WTC11 (cell line): ENCODE measurements at regions not wholly inside any gene's neighbourhood (a gene's known extent, or its start where the extent isn't known, plus 50 kb on each side); places are given as distances from the start of the nearest gene placed in this dataset.

ENCODE experiments used
- ATAC-seq: fragments of 200-7000 bp; cut with Tn5 transposase; 2 replicates; pipeline ENCODE4 v1.10.0; 2021; ENCODE audit warnings: mild to moderate bottlenecking, moderate library complexity
- CTCF ChIA-PET: fragments of 300-600 bp; sonication (Branson Sonifier 250); formaldehyde crosslinking; loops from one replicate; lab custom pipeline; 2021; ENCODE audit warnings: antibody characterized with exemption; lab: Charles Lee
- POLR2A ChIA-PET: fragments of 350-600 bp; sonication (Branson Sonifier 250); formaldehyde crosslinking; loops from one replicate; lab custom pipeline; 2021; ENCODE audit warnings: antibody characterized with exemption; lab: Charles Lee
- DNase-seq: peaks from one replicate; pipeline ENCODE4 v3.0.0; 2021; ENCODE audit warnings: low spot score
- H3K27ac Mint-ChIP-seq: 2 replicates; pipeline ENCODE4 v1.8.0; 2021; ENCODE audit warnings: mixed read lengths
- H3K27me3 Mint-ChIP-seq: 2 replicates; pipeline ENCODE4 v1.8.0; 2021; ENCODE audit warnings: low read depth, mild to moderate bottlenecking, moderate library complexity, mixed read lengths
- H3K36me3 Mint-ChIP-seq: 2 replicates; pipeline ENCODE4 v1.8.0; 2021; ENCODE audit warnings: mixed read lengths
- H3K4me1 Mint-ChIP-seq: 2 replicates; pipeline ENCODE4 v1.8.0; 2022; ENCODE audit warnings: mixed read lengths
- H3K4me3 Mint-ChIP-seq: 2 replicates; pipeline ENCODE4 v1.8.0; 2021; ENCODE audit warnings: mild to moderate bottlenecking, moderate library complexity, mixed read lengths
- H3K9me3 Mint-ChIP-seq: 2 replicates; pipeline ENCODE4 v1.8.0; 2021; ENCODE audit warnings: mixed read lengths
- E2F4 ChIP-seq: sonication (generic); formaldehyde crosslinking; IDR thresholded peaks from 2 replicates; pipeline ENCODE4 v1.8.1; 2022; ENCODE audit warnings: low read depth, mild to moderate bottlenecking, moderate library complexity, missing genetic modification reagents, borderline replicate concordance
- EMX1 ChIP-seq: fragments of 250-450 bp; sonication (Bioruptor Pico); IDR thresholded peaks from 2 replicates; pipeline ENCODE4 v1.8.0; 2021; ENCODE audit warnings: mild to moderate bottlenecking
- MLX ChIP-seq: sonication (generic); formaldehyde crosslinking; IDR thresholded peaks from 2 replicates; pipeline ENCODE4 v1.8.1; 2023; ENCODE audit warnings: mild to moderate bottlenecking, missing genetic modification reagents, moderate library complexity
- NFE2L1 ChIP-seq: sonication (generic); formaldehyde crosslinking; IDR thresholded peaks from 2 replicates; pipeline ENCODE4 v1.8.1; 2023; ENCODE audit warnings: missing genetic modification reagents
- SP1 ChIP-seq: sonication (generic); formaldehyde crosslinking; conservative IDR thresholded peaks from 2 replicates; pipeline ENCODE4 v1.8.1; 2022; ENCODE audit warnings: missing genetic modification reagents
- ZBTB21 ChIP-seq: sonication (generic); formaldehyde crosslinking; IDR thresholded peaks from 2 replicates; pipeline ENCODE4 v1.8.1; 2023; ENCODE audit warnings: mild to moderate bottlenecking, missing genetic modification reagents, borderline replicate concordance
- ZNF121 ChIP-seq: sonication (generic); formaldehyde crosslinking; IDR thresholded peaks from 2 replicates; pipeline ENCODE4 v1.8.0; 2023; ENCODE audit warnings: missing genetic modification reagents
- ZNF219 ChIP-seq: sonication (generic); formaldehyde crosslinking; IDR thresholded peaks from 2 replicates; pipeline ENCODE4 v1.8.0; 2023; ENCODE audit warnings: missing genetic modification reagents, mild to moderate bottlenecking, borderline replicate concordance
- ZNF423 ChIP-seq: fragments of 250-450 bp; sonication (Bioruptor Pico); IDR thresholded peaks from 2 replicates; pipeline ENCODE4 v2.1.2; 2022; ENCODE audit warnings: mild to moderate bottlenecking, moderate library complexity
- ZNF532 ChIP-seq: fragments of 250-450 bp; sonication (Bioruptor Pico); IDR thresholded peaks from 2 replicates; pipeline ENCODE4 v1.9.0; 2021; ENCODE audit warnings: mild to moderate bottlenecking, borderline replicate concordance
- TF ChIP-seq, protein P1 (sequence below): sonication (generic); formaldehyde crosslinking; IDR thresholded peaks from 2 replicates; pipeline ENCODE4 v1.8.1; 2022; ENCODE audit warnings: mild to moderate bottlenecking, moderate library complexity, missing genetic modification reagents
- TF ChIP-seq, protein P2 (sequence below): sonication (generic); formaldehyde crosslinking; IDR thresholded peaks from 2 replicates; pipeline ENCODE4 v1.8.1; 2022; ENCODE audit warnings: mild to moderate bottlenecking, missing genetic modification reagents, moderate library complexity, borderline replicate concordance
- TF ChIP-seq, protein P3 (sequence below): sonication (generic); formaldehyde crosslinking; IDR thresholded peaks from 2 replicates; pipeline ENCODE4 v1.8.0; 2023; ENCODE audit warnings: missing genetic modification reagents, mild to moderate bottlenecking, borderline replicate concordance

GRCh38 chr13:53856573-53857195, 828.1 kb downstream of the OLFM4 start:
- H3K27me3 Mint-ChIP-seq: no peaks in the 10 kb centered on the region
- no peak for TF ChIP-seq EMX1 (CRISPR knock-in tag)
- TF ChIP-seq ZBTB21 (CRISPR knock-in tag): no peak
- TF ChIP-seq, protein P1, sequence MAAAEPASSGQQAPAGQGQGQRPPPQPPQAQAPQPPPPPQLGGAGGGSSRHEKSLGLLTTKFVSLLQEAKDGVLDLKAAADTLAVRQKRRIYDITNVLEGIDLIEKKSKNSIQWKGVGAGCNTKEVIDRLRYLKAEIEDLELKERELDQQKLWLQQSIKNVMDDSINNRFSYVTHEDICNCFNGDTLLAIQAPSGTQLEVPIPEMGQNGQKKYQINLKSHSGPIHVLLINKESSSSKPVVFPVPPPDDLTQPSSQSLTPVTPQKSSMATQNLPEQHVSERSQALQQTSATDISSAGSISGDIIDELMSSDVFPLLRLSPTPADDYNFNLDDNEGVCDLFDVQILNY (CRISPR knock-in tag): no peak
- TF ChIP-seq ZNF121 (CRISPR knock-in tag): no peak
- TF ChIP-seq, protein P2, sequence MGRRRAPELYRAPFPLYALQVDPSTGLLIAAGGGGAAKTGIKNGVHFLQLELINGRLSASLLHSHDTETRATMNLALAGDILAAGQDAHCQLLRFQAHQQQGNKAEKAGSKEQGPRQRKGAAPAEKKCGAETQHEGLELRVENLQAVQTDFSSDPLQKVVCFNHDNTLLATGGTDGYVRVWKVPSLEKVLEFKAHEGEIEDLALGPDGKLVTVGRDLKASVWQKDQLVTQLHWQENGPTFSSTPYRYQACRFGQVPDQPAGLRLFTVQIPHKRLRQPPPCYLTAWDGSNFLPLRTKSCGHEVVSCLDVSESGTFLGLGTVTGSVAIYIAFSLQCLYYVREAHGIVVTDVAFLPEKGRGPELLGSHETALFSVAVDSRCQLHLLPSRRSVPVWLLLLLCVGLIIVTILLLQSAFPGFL (CRISPR knock-in tag): no peak
- TF ChIP-seq MLX: no peak
- no peak for TF ChIP-seq NFE2L1 (CRISPR knock-in tag)
- no peak for TF ChIP-seq SP1 (CRISPR knock-in tag)
- no peak for TF ChIP-seq ZNF423 (CRISPR knock-in tag)
- TF ChIP-seq ZNF532: no peak
- no peak for TF ChIP-seq E2F4 (CRISPR knock-in tag)
- TF ChIP-seq, protein P3, sequence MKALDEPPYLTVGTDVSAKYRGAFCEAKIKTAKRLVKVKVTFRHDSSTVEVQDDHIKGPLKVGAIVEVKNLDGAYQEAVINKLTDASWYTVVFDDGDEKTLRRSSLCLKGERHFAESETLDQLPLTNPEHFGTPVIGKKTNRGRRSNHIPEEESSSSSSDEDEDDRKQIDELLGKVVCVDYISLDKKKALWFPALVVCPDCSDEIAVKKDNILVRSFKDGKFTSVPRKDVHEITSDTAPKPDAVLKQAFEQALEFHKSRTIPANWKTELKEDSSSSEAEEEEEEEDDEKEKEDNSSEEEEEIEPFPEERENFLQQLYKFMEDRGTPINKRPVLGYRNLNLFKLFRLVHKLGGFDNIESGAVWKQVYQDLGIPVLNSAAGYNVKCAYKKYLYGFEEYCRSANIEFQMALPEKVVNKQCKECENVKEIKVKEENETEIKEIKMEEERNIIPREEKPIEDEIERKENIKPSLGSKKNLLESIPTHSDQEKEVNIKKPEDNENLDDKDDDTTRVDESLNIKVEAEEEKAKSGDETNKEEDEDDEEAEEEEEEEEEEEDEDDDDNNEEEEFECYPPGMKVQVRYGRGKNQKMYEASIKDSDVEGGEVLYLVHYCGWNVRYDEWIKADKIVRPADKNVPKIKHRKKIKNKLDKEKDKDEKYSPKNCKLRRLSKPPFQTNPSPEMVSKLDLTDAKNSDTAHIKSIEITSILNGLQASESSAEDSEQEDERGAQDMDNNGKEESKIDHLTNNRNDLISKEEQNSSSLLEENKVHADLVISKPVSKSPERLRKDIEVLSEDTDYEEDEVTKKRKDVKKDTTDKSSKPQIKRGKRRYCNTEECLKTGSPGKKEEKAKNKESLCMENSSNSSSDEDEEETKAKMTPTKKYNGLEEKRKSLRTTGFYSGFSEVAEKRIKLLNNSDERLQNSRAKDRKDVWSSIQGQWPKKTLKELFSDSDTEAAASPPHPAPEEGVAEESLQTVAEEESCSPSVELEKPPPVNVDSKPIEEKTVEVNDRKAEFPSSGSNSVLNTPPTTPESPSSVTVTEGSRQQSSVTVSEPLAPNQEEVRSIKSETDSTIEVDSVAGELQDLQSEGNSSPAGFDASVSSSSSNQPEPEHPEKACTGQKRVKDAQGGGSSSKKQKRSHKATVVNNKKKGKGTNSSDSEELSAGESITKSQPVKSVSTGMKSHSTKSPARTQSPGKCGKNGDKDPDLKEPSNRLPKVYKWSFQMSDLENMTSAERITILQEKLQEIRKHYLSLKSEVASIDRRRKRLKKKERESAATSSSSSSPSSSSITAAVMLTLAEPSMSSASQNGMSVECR: no peak
- no peak for TF ChIP-seq ZNF219 (CRISPR knock-in tag)
- H3K9me3 Mint-ChIP-seq: no peaks in the 10 kb centered on the region
- no peak overlapping the region for H3K4me3 Mint-ChIP-seq
- ATAC-seq: no peak
- no peak for DNase-seq
- H3K27ac Mint-ChIP-seq: no peak overlapping the region
- peaks cover 2% of the 10 kb centered on the region; the same call in 1 of the 2 replicates for H3K4me1 Mint-ChIP-seq
- no peaks in the 10 kb centered on the region for H3K36me3 Mint-ChIP-seq
- ChIA-PET POLR2A (no interaction called here), CTCF (interaction anchor here (1.6 kb wide), 1 partner anchor 74 kb away, joined by 5 read pairs; no protein-coding TSS in a partner anchor)
